HG03432 (cell line): ENCODE measurements at regions not wholly inside any gene's neighbourhood (a gene's known extent, or its start where the extent isn't known, plus 50 kb on each side); places are given as distances from the start of the nearest gene placed in this dataset.

Experiments
- ATAC-seq: cut with Tn5 transposase; IDR thresholded peaks from one replicate; pipeline ENCODE4 v1.9.1; 2021; ENCODE audit warnings: mild to moderate bottlenecking, moderate library complexity; ENCODE audit not compliant: unreplicated experiment

DNA sequence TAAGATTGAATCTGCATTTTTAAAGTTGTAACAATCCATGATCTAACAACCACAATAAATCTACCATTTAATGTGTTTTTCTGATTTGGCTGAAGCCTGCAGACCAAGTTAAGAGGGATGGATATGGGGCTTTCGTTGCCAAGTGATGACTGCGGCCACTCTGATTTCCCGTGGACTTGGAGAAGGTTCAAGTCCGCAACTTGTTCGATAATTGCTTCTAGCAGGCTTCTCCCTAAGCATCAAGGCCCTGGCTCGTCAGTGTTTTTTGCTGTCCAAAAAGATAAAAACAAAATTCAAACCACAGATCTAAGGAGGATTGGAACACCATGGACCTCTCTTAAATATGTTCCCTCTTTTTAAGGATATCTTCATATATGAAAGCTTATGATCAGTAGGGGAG, 256.6 kb downstream of the CNTN3 start:
- ATAC-seq, result no peak

DNA sequence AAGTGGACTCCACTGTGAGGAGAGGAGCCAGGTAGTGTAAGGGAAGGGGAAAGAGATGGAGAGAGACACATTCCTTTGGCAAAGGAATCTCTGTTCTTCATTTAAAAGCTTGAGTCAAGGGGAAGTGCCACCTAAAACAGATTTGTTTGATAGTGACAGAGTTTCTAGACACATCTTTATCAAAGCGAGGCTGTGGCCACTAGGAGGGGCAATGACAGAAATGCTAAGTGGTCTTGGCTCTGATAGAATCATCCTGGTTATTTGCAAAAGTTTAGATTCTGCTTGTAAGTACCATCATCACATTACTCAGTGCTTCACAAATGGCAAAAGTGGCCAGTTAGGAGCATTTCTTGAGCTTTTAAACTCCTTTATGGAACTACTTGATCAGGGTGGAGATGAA, 261.4 kb downstream of the CNTN3 start:
- no peak for ATAC-seq

DNA sequence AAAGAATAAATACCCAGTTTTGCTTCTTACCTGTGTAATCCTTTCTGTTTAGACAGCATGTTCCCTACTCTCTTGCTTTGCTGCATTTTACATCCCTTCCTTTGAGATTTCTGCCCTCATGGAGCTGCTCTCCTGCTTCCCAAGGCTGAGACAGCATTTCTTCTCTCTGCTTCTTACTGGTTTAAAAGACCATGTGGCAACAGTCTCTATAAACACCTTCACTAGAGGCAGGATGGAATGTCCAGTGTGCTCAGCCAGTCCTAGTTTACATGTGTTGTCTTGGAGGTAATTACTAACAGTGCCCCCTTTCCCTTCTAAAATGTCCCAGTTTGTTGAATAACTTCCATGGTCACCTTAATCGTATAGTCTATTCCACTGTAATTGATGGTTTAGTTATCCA, 262.3 kb downstream of the CNTN3 start:
- ATAC-seq, result no peak

DNA sequence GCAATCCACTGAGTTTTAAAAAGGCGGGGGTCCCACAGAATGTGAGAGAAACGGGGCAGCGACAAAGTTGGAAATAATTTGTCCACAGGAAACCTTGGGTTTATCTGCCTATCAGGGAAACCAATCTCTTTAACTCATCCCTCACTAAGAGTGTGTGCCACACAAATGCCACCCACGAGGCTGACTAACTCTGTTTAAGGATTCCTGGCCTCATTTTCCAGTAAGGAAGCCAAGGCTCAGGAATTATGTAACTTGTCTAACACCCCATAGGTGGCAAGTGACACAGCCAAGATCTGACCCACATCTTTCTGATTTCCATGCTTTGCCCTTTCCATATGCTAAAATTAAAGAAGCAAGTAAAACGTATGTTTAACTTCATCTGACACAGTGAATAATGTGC, 263.2 kb downstream of the CNTN3 start:
- no peak for ATAC-seq

DNA sequence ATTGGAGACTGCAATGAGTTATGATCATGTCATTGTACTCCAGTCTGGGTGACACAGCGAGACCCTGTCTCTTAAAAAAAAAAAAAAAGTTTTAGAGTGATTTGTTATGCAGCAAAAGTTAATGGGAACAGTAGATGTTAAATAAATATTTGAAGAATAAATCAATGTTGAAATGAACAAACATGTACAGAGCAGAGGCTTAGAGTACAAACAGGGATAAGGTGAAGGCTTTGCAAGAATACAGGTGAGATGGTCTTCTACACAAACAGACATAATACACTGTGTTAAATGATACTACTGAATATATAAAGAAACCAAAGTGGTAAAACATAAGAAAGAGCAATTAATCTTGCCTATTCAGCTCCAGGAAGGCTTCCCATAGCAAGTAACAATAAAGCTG, 265.4 kb downstream of the CNTN3 start:
- ATAC-seq, result no peak

DNA sequence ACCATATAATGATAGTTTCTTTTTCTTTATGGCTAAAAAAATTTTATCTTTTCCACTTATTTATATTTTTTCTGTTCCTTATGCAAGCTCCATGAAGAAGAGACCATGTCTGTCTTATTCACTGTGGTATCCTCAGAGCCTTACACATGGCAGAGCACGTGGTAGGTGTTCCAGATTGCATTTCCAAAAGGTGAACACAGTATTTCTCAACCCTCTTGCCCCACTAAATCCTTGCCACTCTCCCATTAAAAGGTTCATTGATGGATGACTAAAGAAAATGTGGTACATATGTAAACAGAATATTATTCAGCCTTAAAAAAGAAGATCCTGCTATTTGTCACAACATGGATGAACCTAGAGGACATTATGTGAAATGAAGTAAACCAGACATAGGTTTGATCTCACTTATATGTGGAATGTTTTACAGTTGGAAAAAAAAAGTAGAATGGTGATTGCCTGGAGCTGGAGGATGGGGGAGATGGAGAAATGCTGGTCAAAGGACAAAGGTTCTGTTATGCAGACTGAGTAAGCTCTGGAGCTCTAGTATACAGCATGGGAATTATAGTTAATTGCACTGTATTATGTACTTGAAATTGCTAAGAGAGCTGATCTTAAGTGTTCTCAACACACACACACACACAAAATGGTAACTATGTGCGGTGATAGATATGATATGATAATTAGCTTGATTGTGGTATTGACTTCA, 266.7 kb downstream of the CNTN3 start:
- no peak for ATAC-seq

DNA sequence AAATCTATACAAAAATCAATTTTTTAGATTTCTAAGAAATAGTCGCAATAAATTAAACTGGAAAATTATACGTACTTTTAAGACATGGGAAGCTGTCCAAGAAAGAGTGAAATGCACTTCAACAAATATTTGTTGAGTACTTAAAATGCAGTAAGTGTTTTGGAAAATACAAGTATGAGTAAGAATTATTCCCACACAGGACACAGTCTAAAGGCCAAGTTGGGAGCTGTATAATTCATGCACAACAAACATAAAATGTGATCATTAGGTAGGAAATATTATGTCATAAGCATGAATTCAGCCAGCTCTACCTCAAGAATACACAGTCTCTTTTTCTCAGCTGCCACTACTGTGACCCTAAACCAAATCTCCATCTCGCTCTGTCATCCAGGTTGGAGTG, 267.6 kb downstream of the CNTN3 start:
- no peak for ATAC-seq

DNA sequence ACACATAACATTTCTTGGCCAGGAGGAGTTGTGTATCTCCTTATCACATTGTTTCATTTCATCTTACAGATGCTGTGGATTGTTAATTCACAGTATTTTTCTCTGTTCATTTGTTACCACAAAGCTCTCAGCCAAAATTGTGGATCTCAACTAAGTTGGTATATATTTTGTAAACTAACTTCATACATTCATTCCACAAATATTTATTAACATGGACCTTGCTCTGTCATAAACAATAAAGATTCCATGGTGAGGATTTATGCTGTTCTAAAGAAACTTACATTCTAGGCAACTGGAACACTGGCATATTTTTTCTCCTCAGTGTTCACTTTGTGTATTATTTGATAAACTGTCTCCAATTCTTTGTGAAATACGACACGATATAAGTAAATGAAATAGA, 268.8 kb downstream of the CNTN3 start:
- ATAC-seq, result no peak

DNA sequence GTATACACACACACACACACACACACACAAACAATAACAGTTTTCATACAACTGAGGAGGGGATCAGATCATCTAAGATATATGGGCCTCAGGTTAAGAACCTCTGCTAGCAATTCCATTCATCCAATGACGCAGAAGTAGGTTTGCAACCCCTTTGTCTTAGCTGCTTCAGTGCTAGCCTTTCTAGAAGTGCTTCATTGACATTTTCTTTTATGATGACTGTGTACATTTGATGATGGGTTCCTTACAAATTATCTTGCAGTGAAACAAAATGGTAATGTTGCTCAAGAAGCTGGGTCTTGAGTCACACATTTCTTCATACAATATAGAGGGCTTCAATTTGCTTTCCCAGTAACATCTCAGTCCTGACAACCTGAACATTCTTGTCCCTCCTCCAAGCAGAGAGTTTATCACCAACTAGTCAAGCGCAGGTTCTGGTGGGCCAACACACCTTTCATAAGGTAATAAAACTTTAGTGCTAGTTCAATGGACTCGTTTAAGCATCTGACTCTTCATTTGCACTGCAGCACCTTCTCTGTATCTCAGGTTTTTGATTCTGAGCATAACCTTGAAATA, 269.5 kb downstream of the CNTN3 start:
- ATAC-seq, result no peak

DNA sequence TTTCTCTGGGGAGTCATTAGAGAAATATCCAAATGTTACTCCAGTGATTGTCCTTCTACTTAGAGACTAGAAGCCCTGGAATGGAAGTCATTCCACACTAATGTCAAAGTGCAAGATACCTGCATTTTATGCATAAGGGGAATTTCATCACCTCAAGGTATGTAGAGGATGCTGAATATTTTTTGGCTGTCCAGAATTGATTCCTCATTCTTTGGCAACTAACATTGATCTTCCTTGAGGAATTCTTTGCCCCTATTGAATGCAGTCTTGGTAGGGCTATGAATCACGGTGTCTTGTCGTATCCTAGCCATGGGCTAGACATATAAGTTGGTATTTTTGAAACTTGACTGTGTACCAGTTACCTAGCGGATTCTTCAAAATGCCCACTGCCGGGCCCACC, 271.1 kb downstream of the CNTN3 start:
- no peak for ATAC-seq

DNA sequence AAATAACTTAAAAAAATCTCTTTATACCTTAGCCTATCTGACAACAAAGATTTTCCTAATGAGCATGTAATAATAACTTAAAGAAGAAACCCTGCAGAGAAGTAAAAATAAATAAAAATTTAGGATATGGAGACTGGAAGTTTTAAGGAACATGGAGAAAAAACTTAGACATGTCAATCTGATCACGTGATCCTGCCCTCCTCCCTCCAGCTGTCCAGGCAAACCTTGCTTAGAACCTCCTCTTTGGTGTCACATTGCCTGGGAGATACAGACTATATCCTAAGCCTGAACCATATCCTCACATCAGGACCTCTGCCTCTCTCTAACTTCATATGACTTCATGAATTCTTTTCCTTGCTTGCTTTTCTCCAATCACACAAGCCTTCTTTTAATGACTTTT, 275.5 kb downstream of the CNTN3 start:
- no peak for ATAC-seq

DNA sequence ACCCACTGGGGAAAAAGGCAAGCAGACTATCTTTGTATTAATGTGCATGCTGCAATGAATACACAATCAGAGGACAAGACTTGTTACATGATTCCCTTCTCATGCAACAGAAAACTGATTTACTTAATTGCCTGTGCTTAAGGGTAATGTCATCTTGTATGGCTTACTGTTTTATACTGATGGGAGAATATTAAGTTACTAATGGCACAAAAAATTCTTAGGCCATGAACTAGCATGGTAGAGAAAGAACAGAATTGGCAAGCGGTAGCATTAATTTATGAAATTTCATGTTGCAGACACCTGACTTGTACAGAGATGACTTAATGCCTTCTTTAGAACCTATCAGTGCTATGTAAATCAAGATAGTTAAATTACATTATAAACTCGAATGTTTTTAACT, 282.3 kb downstream of the CNTN3 start:
- ATAC-seq, result no peak

DNA sequence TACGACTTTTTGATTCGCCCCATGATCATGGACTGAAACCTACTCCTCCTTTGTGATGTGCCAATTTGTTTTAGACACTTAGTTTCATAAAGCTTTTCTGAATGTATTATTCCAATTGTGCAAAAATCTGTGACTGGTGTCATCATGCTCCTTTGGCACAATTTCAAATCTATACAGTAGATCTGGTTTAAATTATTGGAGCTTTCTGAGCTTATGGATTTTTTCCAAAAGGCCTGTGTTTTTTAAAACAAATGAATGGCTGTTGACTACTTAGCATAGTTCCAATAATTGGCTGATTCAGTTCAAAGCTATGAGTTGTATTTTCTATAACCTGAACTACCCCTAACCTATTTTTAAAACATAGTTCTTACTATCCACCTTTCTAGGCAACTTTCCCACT, 282.7 kb downstream of the CNTN3 start:
- no peak for ATAC-seq

DNA sequence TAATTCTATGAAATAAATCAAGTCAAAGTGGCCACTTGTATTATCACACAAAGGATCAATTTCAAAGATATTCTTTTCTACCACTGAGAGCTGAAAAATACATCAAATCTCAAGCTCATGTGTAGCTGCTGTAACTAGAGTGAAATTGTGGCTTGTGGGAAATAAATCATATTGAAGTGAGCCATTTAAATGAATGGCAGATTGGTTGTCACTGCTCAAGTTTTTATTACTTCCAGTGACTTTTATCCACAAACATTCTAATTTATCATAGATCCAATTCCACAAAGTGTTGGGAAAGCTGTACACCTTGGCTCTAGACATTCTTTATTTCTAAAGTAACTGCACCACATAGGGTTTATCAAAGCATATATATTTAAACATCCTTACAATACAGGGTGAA, 285.4 kb downstream of the CNTN3 start:
- ATAC-seq, result no peak

DNA sequence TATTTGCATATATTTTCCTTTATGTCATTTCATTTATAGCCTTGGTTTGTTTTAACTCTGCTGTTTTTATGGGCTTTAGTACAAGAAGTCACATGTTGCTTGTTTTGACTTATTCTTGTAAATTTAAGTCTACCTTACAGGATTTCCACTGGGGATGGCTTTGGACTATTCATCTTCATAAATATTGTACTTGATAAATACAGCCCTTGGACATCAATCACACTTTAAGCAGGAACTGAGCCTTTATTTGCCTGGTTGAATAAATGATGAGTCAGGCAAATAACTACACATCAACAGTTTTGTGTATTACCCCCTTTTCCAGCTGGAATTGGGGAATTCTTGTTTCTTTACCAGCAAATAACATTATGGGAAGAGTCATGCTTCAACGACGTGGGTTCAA, 286.0 kb downstream of the CNTN3 start:
- ATAC-seq, result no peak

DNA sequence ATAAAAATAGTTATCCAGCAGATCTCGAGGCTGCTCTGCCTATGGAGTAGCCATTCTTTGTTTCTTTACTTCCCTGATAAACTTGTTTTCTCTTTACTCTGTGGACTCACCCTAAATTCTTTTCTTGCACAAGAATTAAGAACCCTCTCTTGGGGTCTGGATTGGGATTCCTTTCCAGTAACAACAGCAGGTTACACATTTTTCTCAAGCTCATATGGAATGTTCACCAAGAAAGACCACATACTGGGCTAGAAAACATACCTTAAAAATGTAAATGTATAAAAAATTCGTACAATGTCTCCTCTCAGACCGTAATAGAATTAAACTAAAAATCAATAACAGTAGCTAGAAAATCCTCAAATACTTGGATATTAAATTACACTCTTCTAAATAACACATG, 299.2 kb downstream of the CNTN3 start:
- no peak for ATAC-seq

DNA sequence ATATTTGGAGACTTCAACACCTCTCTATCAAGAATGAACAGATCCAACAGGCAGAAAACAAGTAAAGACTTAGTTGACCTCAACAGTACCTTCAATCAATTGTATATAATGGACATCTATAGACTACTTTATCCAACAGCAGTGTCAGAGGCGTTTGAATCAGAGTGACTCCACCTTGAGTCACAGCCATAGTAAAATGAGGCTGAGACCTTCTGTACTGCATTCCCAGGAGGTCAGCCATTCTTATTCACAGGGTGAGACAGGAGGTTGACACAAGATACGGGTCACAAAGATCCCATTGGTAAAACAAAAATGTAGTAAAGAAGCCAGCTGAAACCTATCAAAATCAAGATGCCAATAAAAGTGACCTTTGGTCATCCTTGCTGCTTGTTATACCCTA, 299.8 kb downstream of the CNTN3 start:
- no peak for ATAC-seq

DNA sequence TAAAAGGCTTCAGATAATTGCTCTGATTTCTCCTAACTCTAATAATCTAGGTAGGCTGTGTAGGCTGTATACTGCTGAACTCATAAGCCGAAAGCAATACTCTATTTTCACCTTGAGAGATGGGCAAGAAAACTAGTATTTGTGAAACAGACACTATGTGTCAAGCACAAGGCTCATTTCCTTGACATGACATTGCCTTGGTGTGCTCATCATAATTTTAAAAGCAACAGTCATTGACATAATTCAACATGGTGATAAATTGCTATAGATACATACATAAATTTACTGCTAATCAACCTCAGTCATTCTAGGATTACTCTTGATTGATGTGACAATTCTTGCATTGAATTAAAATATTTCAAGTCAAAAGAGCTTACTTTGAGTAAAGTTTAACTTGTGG, 304.7 kb downstream of the CNTN3 start:
- ATAC-seq, result no peak

DNA sequence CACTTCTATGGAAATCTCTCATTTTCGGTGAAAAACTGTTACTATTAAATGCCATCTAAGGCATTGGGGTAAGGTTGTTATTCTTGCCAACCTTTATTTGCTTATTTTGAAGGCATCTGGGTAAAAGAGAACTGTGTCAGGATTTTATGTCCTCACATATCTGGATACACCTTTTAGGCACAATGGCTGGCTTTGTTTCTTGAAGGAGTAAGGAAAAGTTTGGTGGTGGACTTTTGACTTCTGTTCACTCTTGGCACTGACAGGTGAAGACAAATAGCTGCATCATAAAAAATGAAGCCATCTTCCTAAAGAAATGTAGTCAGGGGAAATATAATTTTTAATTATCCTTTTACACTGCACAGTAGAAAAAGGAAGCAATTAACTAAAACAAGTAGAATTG, 310.0 kb downstream of the CNTN3 start:
- no peak for ATAC-seq

DNA sequence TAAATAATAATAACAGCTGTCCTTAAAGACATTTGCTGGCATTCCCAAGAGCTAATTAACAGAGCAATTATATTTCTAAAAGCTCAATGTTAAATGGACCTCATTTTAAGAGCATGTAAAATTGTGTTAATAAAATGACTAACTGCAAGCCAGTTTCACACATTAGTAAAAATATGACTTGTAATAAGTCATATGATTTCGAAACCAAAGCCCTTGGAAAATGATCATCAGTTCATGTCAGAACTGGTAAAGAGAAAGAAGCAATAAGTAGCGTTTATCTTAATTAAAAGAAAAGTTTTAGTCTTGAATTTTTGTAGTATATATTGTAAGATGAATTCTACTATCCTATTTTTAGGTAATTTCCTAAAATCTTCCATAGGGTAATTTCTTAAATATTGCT, 310.7 kb downstream of the CNTN3 start:
- no peak for ATAC-seq

DNA sequence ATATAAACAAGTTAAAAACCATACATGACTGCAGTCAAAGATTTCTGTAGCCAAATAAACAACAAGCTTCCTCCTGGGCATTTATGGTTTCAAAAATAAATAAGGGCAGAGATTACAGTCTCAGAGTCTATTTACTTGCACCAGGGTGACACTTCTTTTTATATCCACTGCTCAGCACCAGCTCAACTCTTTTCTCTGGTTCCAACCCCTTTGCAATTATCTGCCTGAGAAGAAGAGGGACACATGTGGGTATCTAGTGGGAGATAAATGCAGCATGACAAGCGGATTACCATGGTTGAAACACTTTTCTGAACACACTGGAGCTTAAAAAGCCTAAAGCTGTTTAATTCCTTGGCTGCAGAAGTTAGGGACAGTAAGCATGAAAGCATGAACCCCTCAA, 311.5 kb downstream of the CNTN3 start:
- ATAC-seq, result no peak

DNA sequence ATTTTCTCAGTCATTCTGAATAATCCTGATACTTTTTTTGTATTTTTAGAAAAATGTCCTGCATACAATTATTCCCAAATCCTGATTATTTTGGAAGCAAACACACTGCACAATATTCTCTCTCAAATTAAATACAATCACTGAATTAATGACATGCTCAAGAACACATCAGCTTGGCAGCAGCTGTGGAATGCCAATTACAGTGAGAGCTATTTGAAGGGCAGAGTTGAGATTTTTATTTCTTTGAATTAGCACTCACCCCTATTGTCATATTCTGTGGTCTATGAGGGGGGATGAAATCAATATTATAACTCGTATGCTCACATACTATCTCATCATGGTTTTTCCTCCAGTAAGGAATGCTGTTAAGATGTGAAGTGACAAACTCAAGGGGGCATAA, 312.2 kb downstream of the CNTN3 start:
- ATAC-seq, result no peak

DNA sequence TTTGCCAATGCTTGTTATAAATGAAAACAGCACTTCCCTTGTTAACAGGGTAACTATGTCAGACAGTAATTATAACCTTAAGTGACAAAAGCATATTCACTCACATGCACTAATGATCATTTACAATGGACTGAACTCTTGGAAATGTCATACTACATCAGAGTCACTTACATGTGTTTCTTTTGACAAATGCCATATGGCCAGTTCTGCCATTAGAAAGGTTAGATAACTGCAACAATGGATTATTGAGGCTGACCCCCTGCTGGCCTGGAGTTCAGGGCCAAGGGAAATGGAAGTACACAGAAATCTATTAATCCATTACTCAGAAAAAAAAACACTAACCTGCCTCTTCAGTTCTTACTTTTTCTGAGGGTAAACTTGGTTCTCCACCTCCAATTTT, 313.4 kb downstream of the CNTN3 start:
- no peak for ATAC-seq
